ENCODE measurements at regions not wholly inside any gene's neighbourhood (a gene's known extent, or its start where the extent isn't known, plus 50 kb on each side); places are given as distances from the start of the nearest gene placed in this dataset.

DNA sequence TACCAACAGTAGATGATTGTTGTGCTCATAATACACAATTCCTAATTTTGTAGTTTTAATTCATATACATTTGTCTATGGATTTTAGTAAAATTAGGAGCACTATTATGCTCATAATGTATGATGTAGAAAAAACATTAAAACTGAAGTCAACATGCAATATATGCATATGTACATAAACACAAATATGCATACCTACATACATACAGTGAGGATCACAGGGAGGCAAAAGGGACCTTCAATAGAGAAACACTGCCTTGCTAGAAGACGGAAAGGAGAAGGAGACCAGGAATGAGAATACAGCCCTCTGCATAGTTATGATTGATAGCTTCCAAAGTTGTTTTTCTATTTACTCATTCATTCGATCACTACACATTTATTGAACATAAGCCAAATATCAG lies 606.5 kb downstream of the LMO4 start:
- Mint-ChIP-seq H3K27me3 (ENCODE audit: insufficient read depth, unreplicated experiment) (no peaks in the 10 kb centered on the region), H3K36me3 (ENCODE audit: insufficient read depth, unreplicated experiment) (no peaks in the 10 kb centered on the region), H3K4me1 (ENCODE audit: low read depth, unreplicated experiment) (no peaks in the 10 kb centered on the region), H3K9me3 (ENCODE audit: unreplicated experiment) (peaks cover 11% of the 10 kb centered on the region), H3K27ac (ENCODE audit: unreplicated experiment) (no peak overlapping the region), H3K4me3 (ENCODE audit: unreplicated experiment) (no peak overlapping the region)
- no peaks in the 10 kb centered on the region for H3K27me3 ChIP-seq (replicated peaks; ENCODE audit: control insufficient read depth, insufficient read depth, low read length)
- no peaks in the 10 kb centered on the region for H3K36me3 ChIP-seq (ENCODE audit: control insufficient read depth, insufficient read depth, low read length)
- BruUV-seq (replicated peaks): no TSS peak
- no peaks in the 10 kb centered on the region for H3K9me3 ChIP-seq
- CTCF ChIA-PET: no interaction called here
- POLR2A ChIA-PET: no interaction called here
- H3K4me1 ChIP-seq: no peaks in the 10 kb centered on the region
- H3K4me3 ChIP-seq (ENCODE audit: low read depth, low read length): no peak overlapping the region
- DNase-seq: no peak
- TF ChIP-seq, protein P1, sequence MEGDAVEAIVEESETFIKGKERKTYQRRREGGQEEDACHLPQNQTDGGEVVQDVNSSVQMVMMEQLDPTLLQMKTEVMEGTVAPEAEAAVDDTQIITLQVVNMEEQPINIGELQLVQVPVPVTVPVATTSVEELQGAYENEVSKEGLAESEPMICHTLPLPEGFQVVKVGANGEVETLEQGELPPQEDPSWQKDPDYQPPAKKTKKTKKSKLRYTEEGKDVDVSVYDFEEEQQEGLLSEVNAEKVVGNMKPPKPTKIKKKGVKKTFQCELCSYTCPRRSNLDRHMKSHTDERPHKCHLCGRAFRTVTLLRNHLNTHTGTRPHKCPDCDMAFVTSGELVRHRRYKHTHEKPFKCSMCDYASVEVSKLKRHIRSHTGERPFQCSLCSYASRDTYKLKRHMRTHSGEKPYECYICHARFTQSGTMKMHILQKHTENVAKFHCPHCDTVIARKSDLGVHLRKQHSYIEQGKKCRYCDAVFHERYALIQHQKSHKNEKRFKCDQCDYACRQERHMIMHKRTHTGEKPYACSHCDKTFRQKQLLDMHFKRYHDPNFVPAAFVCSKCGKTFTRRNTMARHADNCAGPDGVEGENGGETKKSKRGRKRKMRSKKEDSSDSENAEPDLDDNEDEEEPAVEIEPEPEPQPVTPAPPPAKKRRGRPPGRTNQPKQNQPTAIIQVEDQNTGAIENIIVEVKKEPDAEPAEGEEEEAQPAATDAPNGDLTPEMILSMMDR (IDR thresholded peaks at IDR 0.05; ENCODE audit: insufficient read depth in 1 of 2, low read depth in 1 of 2, low read length in 1 of 2, severe bottlenecking in 1 of 2, unreplicated experiment in 1 of 2): no peak
- intact Hi-C loops (cut with micrococcal nuclease; ENCODE audit: unreplicated experiment): no loop called here

DNA sequence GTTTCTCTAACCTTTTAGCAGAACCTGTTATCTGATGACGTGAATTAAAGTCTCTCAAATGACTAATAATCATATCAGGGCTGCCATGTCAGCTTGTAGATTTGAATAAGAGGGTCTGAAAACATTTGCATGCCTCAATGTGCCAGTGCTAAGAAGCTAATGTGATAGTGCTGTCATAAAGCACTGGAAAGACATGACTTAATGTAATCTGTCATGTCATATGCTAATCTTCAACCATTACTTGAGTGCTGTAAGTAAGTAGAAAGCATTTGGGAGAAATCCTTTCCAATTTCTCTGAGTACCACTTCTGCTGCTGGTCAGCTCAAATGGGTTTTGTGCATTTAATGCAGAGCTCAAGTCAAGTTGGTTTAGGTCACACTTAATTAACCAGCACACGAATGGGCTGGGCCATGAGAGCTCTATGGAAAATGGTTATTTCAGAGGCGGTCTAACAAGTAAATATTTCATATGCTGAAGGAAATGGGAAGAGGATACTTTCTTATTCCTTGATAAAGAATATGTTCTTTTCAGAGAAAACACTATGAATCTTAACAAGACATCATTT lies 609.2 kb downstream of the LMO4 start:
- peaks cover 7% of the 10 kb centered on the region for H3K4me1 Mint-ChIP-seq (ENCODE audit: low read depth, unreplicated experiment)
- BruUV-seq (replicated peaks): no TSS peak
- TF ChIP-seq, protein P1 (IDR thresholded peaks at IDR 0.05; ENCODE audit: insufficient read depth in 1 of 2, low read depth in 1 of 2, low read length in 1 of 2, severe bottlenecking in 1 of 2, unreplicated experiment in 1 of 2): no peak

DNA sequence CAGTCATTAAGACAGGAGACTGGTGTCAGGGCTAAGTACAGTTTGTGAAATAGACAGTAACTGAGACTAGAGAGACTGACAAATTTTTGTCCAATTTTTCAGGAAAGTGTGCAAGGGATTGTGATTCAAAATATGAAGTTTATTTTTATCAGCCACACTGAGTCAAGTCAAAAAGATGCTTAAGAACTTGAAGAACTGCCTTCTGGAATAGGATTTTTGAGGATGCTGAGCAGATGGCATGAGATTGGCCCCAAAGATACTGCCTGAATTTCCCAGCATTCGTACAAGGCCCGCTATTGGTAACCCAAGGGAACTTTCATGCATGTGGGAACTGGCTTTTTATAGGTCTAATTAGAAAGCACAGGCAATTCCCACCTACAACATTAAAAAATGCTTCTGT lies 610.0 kb downstream of the LMO4 start:
- H3K9me3 Mint-ChIP-seq (ENCODE audit: unreplicated experiment): peaks cover 6% of the 10 kb centered on the region
- H3K27me3 Mint-ChIP-seq (ENCODE audit: insufficient read depth, unreplicated experiment): no peaks in the 10 kb centered on the region
- Histone ChIP-seq H3K27me3 (replicated peaks; ENCODE audit: control insufficient read depth, insufficient read depth, low read length) (no peaks in the 10 kb centered on the region), H3K4me3 (ENCODE audit: low read depth, low read length) (no peak overlapping the region), H3K4me1 (no peaks in the 10 kb centered on the region), H3K36me3 (ENCODE audit: control insufficient read depth, insufficient read depth, low read length) (no peaks in the 10 kb centered on the region), H3K9me3 (no peaks in the 10 kb centered on the region)
- H3K4me1 Mint-ChIP-seq (ENCODE audit: low read depth, unreplicated experiment): peaks cover 7% of the 10 kb centered on the region
- intact Hi-C loops (cut with micrococcal nuclease; ENCODE audit: unreplicated experiment): no loop called here
- H3K36me3 Mint-ChIP-seq (ENCODE audit: insufficient read depth, unreplicated experiment): no peaks in the 10 kb centered on the region
- no TSS peak for BruUV-seq (replicated peaks)
- DNase-seq: no peak
- no peak overlapping the region for H3K4me3 Mint-ChIP-seq (ENCODE audit: unreplicated experiment)
- CTCF ChIA-PET: no interaction called here
- POLR2A ChIA-PET: no interaction called here
- TF ChIP-seq, protein P1 (IDR thresholded peaks at IDR 0.05; ENCODE audit: insufficient read depth in 1 of 2, low read depth in 1 of 2, low read length in 1 of 2, severe bottlenecking in 1 of 2, unreplicated experiment in 1 of 2): no peak
- no peak overlapping the region for H3K27ac Mint-ChIP-seq (ENCODE audit: unreplicated experiment)

More for the DNA sequence above, 609.2 kb downstream of the LMO4 start:
- no peak for DNase-seq
- Histone ChIP-seq H3K4me3 (ENCODE audit: low read depth, low read length) (no peak overlapping the region), H3K4me1 (no peaks in the 10 kb centered on the region), H3K27me3 (replicated peaks; ENCODE audit: control insufficient read depth, insufficient read depth, low read length) (no peaks in the 10 kb centered on the region), H3K36me3 (ENCODE audit: control insufficient read depth, insufficient read depth, low read length) (no peaks in the 10 kb centered on the region), H3K9me3 (no peaks in the 10 kb centered on the region)
- H3K4me3 Mint-ChIP-seq (ENCODE audit: unreplicated experiment): no peak overlapping the region
- H3K36me3 Mint-ChIP-seq (ENCODE audit: insufficient read depth, unreplicated experiment): no peaks in the 10 kb centered on the region
- CTCF ChIA-PET: no interaction called here
- H3K9me3 Mint-ChIP-seq (ENCODE audit: unreplicated experiment): peaks cover 6% of the 10 kb centered on the region
- no peaks in the 10 kb centered on the region for H3K27me3 Mint-ChIP-seq (ENCODE audit: insufficient read depth, unreplicated experiment)
- intact Hi-C loops (cut with micrococcal nuclease; ENCODE audit: unreplicated experiment): no loop called here
- POLR2A ChIA-PET: no interaction called here
- no peak overlapping the region for H3K27ac Mint-ChIP-seq (ENCODE audit: unreplicated experiment)

Measured in Caco-2 (cell line).